CD4-positive, alpha-beta T cell (primary cell): ENCODE measurements at regions not wholly inside any gene's neighbourhood (a gene's known extent, or its start where the extent isn't known, plus 50 kb on each side); places are given as distances from the start of the nearest gene placed in this dataset.

Experiments
- ATAC-seq: fragments of 200-7000 bp; cut with Tn5 transposase; one replicate; pipeline ENCODE4 v1.10.0; 2022; ENCODE audit warnings: mild to moderate bottlenecking; ENCODE audit not compliant: poor library complexity
- CTCF ChIA-PET: fragments of 350-600 bp; sonication (Branson Sonifier 250); formaldehyde crosslinking; loops from one replicate; lab custom pipeline; 2021; ENCODE audit warnings: antibody characterized with exemption, inconsistent platforms; lab: Charles Lee
- POLR2A ChIA-PET: fragments of 350-600 bp; sonication (Branson Sonifier 250); formaldehyde crosslinking; loops from one replicate; lab custom pipeline; 2021; ENCODE audit warnings: antibody characterized with exemption, inconsistent platforms; lab: Charles Lee
- DNase-seq, 14 experiments: peaks; one replicate each; pipeline ENCODE4 v3.0.0-alpha.2; 2013 to 2020; ENCODE audit warnings: mixed read lengths in 2 of 14
- H3K27ac ChIP-seq, 2 donors: one replicate each; pipeline versions ENCODE4 v1.5.1 to v1.7.0; 2013; ENCODE audit warnings: low read length in 2 of 2, low read depth in 1 of 2, mild to moderate bottlenecking in 1 of 2
- H3K27me3 ChIP-seq, 2 experiments: 1 replicate in 1 of 2; 2 replicates in 1 of 2; pipeline versions ENCODE4 v1.6.1 to v1.7.0; 2013; ENCODE audit warnings: low read length in 2 of 2, control low read depth in 1 of 2, mild to moderate bottlenecking in 1 of 2, moderate library complexity in 1 of 2; ENCODE audit not compliant: insufficient read depth in 2 of 2, control insufficient read depth in 1 of 2
- H3K36me3 ChIP-seq: one replicate; pipeline ENCODE4 v1.6.1; 2013; ENCODE audit warnings: low read length, control low read depth; ENCODE audit not compliant: insufficient read depth
- H3K4me1 ChIP-seq: one replicate; pipeline ENCODE4 v1.6.1; 2013; ENCODE audit warnings: low read length, control low read depth; ENCODE audit not compliant: insufficient read depth
- H3K4me3 ChIP-seq: one replicate; pipeline ENCODE4 v1.5.1; 2013; ENCODE audit warnings: mild to moderate bottlenecking, low read length, moderate library complexity
- H3K9me3 ChIP-seq, 2 experiments: 1 replicate in 1 of 2; 2 replicates in 1 of 2; pipeline versions ENCODE4 v1.6.1 to v1.7.0; 2013; ENCODE audit warnings: low read length in 2 of 2, mild to moderate bottlenecking in 2 of 2, control low read depth in 1 of 2, moderate library complexity in 1 of 2; ENCODE audit not compliant: control insufficient read depth in 1 of 2, insufficient read depth in 1 of 2
- H3K27ac Mint-ChIP-seq: one replicate; pipeline ENCODE4 v1.8.0; 2020; ENCODE audit warnings: mixed read lengths
- H3K27me3 Mint-ChIP-seq: one replicate; pipeline ENCODE4 v1.8.0; 2021; ENCODE audit warnings: mixed read lengths
- H3K36me3 Mint-ChIP-seq: one replicate; pipeline ENCODE4 v1.8.0; 2021; ENCODE audit warnings: low read depth, mixed read lengths
- H3K4me1 Mint-ChIP-seq: one replicate; pipeline ENCODE4 v1.8.0; 2021; ENCODE audit warnings: low read depth, mixed read lengths
- H3K4me3 Mint-ChIP-seq: one replicate; pipeline ENCODE4 v1.8.0; 2020; ENCODE audit warnings: mild to moderate bottlenecking, mixed read lengths
- H3K9me3 Mint-ChIP-seq: one replicate; pipeline ENCODE4 v1.8.0; 2020; ENCODE audit warnings: mixed read lengths
- intact Hi-C, 2 experiments: fragments of 100-400 bp; cut with DNase I in 1 of 2; cut with micrococcal nuclease in 1 of 2; formaldehyde crosslinking; loops; one replicate each; pipeline versions ENCODE4 v1.15.1 to v1.9.0; 2023 to 2025; cut with DNase I, micrococcal nuclease
- TF ChIP-seq, protein P1 (sequence below): fragments of 200-600 bp; IDR thresholded peaks from one replicate; pipeline ENCODE4 v1.8.0; 2022; ENCODE audit warnings: antibody characterized with exemption, mild to moderate bottlenecking

DNA sequence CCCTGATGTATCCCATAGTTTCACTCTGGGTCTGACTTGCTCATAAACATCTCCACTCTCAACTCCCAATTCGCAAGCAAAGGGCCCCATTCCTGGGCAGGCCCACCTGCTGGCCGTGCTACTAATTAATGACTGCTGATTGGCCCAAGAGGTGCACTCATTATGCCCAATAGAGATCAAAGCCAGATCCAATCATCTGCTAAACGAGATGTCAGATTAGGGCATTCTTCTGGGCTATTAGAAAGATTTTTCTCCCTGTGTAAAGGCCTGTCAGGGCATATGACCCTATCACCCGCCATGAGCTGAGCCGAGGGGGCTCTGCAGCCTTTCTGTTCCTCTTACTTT is 103.4 kb upstream of the HAAO start:
- H3K27me3 Mint-ChIP-seq: no peaks in the 10 kb centered on the region
- Histone ChIP-seq H3K36me3 (no peaks in the 10 kb centered on the region), H3K27ac (no peak overlapping the region), H3K4me3 (no peak overlapping the region), H3K27me3 (no peaks in the 10 kb centered on the region), H3K9me3 (no peaks in the 10 kb centered on the region), H3K4me1 (no peaks in the 10 kb centered on the region)
- ATAC-seq: no peak
- ChIA-PET CTCF (no interaction called here), POLR2A (no interaction called here)
- TF ChIP-seq, protein P1, sequence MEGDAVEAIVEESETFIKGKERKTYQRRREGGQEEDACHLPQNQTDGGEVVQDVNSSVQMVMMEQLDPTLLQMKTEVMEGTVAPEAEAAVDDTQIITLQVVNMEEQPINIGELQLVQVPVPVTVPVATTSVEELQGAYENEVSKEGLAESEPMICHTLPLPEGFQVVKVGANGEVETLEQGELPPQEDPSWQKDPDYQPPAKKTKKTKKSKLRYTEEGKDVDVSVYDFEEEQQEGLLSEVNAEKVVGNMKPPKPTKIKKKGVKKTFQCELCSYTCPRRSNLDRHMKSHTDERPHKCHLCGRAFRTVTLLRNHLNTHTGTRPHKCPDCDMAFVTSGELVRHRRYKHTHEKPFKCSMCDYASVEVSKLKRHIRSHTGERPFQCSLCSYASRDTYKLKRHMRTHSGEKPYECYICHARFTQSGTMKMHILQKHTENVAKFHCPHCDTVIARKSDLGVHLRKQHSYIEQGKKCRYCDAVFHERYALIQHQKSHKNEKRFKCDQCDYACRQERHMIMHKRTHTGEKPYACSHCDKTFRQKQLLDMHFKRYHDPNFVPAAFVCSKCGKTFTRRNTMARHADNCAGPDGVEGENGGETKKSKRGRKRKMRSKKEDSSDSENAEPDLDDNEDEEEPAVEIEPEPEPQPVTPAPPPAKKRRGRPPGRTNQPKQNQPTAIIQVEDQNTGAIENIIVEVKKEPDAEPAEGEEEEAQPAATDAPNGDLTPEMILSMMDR: no peak
- no peaks in the 10 kb centered on the region for H3K4me1 Mint-ChIP-seq
- DNase-seq: no peak
- no peak overlapping the region for H3K27ac Mint-ChIP-seq
- intact Hi-C loops: no loop called here
- no peaks in the 10 kb centered on the region for H3K36me3 Mint-ChIP-seq
- H3K9me3 Mint-ChIP-seq: no peaks in the 10 kb centered on the region
- no peak overlapping the region for H3K4me3 Mint-ChIP-seq

DNA sequence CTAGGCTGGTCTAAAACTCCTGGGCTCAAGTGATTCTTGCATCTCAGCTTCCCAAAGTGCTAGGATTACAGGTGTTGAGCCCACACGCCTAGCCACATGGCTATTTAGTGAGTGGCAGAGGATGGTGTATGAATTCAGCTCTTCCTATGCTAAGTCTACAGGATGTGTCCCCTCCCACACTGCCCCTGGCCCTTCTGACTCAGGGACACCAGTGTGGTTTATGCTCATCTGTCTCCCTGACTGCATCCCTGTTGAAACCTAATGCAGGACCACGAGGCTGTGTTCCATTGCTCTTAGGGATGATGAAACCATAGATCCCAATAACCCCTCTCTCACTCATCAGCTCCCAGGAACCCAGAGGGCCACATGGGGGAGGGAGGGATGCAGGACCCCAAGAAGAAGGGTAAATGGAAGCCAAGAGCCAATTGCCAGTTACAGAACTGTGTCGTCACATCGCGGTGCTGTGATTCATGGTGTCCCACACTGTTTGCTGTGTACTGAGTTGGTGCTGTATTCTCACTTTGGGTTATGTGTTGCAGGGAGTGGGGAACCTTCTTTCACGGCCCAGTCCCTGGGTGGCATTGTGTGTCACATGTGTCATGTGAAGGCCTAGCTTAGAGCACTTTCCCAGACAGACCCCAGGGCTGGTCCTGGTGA is 102.9 kb upstream of the HAAO start:
- H3K36me3 ChIP-seq: no peaks in the 10 kb centered on the region
- no peak overlapping the region for H3K27ac ChIP-seq
- H3K4me1 ChIP-seq: no peaks in the 10 kb centered on the region
- Mint-ChIP-seq H3K4me3 (no peak overlapping the region), H3K27me3 (no peaks in the 10 kb centered on the region), H3K9me3 (no peaks in the 10 kb centered on the region), H3K4me1 (no peaks in the 10 kb centered on the region), H3K27ac (no peak overlapping the region), H3K36me3 (no peaks in the 10 kb centered on the region)
- TF ChIP-seq, protein P1: no peak
- POLR2A ChIA-PET: no interaction called here
- no peak overlapping the region for H3K4me3 ChIP-seq
- no peak for ATAC-seq
- H3K27me3 ChIP-seq: no peaks in the 10 kb centered on the region
- CTCF ChIA-PET: no interaction called here
- H3K9me3 ChIP-seq: no peaks in the 10 kb centered on the region
- no peak for DNase-seq
- intact Hi-C loops: no loop called here

GRCh38 chr2:42893047-42893758 is 100.8 kb upstream of the HAAO start:
- no peaks in the 10 kb centered on the region for H3K36me3 ChIP-seq
- no peak overlapping the region for H3K27ac ChIP-seq
- POLR2A ChIA-PET: no interaction called here
- no peak overlapping the region for H3K27ac Mint-ChIP-seq
- H3K4me3 Mint-ChIP-seq: no peak overlapping the region
- no peaks in the 10 kb centered on the region for H3K4me1 ChIP-seq
- ATAC-seq: no peak
- no peaks in the 10 kb centered on the region for H3K27me3 Mint-ChIP-seq
- no peaks in the 10 kb centered on the region for H3K4me1 Mint-ChIP-seq
- intact Hi-C loops: no loop called here
- no peaks in the 10 kb centered on the region for H3K9me3 ChIP-seq
- TF ChIP-seq, protein P1: no peak
- no peaks in the 10 kb centered on the region for H3K27me3 ChIP-seq
- DNase-seq: peak in 1 of 14 experiments; percentile 11
- CTCF ChIA-PET: no interaction called here
- peaks cover 7% of the 10 kb centered on the region for H3K9me3 Mint-ChIP-seq
- H3K4me3 ChIP-seq: no peak overlapping the region
- no peaks in the 10 kb centered on the region for H3K36me3 Mint-ChIP-seq
